GM12864 (cell line): ENCODE measurements at regions not wholly inside any gene's neighbourhood (a gene's known extent, or its start where the extent isn't known, plus 50 kb on each side); places are given as distances from the start of the nearest gene placed in this dataset.

Source experiments
- DNase-seq: peaks from one replicate; pipeline ENCODE4 v3.0.0-alpha.2; 2011; ENCODE audit warnings: low read depth
- H3K4me3 ChIP-seq: 2 replicates; pipeline ENCODE4 v1.5.1; 2011; ENCODE audit warnings: mild to moderate bottlenecking, low read depth, low read length, control low read depth
- TF ChIP-seq, protein P1 (sequence below): IDR thresholded peaks from 2 replicates; pipeline ENCODE4 v1.5.1; 2011; ENCODE audit warnings: low read depth, mild to moderate bottlenecking, moderate library complexity, low read length, control low read depth, inconsistent platforms; ENCODE audit errors: missing control alignments

DNA sequence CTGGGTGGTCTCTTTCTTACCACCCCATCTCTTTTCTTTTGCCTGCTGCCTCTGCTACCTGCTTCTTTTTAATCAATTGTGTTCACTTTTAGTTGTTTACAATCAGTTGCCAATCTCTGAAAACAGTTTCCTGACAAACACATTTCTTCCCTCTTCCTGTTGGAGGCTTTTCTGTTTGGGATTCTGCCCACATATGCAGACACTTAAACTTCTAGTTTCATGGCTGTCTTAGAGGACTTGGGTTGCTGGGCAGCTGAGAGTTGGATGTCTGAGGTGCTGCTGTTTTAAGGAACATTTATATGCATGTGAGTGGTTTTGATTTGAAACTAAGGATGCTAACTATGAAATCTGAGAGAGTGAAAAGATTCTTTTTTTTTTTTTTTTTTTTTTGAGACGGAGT is 112.3 kb upstream of the LIMCH1 start:
- TF ChIP-seq, protein P1, sequence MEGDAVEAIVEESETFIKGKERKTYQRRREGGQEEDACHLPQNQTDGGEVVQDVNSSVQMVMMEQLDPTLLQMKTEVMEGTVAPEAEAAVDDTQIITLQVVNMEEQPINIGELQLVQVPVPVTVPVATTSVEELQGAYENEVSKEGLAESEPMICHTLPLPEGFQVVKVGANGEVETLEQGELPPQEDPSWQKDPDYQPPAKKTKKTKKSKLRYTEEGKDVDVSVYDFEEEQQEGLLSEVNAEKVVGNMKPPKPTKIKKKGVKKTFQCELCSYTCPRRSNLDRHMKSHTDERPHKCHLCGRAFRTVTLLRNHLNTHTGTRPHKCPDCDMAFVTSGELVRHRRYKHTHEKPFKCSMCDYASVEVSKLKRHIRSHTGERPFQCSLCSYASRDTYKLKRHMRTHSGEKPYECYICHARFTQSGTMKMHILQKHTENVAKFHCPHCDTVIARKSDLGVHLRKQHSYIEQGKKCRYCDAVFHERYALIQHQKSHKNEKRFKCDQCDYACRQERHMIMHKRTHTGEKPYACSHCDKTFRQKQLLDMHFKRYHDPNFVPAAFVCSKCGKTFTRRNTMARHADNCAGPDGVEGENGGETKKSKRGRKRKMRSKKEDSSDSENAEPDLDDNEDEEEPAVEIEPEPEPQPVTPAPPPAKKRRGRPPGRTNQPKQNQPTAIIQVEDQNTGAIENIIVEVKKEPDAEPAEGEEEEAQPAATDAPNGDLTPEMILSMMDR = no peak
- no peak for DNase-seq
- no peak overlapping the region for H3K4me3 ChIP-seq

DNA sequence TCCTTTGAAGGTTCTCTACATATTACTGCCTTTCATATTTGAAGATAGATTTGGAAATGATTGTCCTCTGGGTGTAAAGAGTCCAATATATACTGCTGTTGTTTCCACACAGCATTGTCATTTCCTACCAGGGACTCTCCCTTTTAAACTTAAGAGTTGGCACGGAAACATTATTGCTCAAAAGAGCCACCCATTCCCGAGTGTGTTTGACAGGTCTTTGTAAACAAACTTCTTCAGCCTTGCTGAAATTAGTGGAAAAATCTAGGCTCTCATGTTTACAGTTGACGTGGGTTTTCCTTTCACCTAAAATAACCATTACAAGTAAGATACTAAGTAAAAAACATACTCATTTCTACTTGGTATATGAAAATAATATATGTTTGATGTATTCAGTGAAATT is 111.4 kb upstream of the LIMCH1 start:
- TF ChIP-seq, protein P1 = no peak
- no peak for DNase-seq
- no peak overlapping the region for H3K4me3 ChIP-seq

DNA sequence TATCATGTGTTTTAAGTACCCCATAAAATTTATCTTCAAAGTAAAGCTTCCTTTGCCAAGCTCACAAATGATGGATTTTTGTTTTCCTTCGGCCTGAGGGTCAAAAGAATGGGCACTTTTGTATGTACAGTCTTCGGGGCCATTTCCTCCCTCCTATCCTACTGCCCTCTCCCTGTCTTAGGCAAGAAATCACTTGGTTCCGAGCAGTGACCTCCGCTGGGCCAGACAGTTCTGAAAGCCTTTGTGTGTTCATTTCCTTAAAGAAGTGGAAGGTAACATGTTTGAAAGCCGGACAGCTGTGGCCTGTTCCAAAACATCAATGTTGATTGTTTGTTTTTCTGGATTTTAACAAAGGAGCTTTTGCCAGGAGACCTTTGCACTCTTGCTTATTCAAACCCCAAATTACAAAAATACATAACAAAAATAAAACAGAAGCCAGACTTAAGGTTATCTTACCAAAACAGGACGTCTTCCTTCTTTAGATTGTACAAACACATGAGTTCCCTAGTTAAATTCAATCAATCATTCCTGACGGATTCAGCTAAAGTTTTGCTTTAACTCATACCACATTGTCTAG is 110.6 kb upstream of the LIMCH1 start:
- TF ChIP-seq, protein P1 = no peak
- DNase-seq = no peak
- no peak overlapping the region for H3K4me3 ChIP-seq

DNA sequence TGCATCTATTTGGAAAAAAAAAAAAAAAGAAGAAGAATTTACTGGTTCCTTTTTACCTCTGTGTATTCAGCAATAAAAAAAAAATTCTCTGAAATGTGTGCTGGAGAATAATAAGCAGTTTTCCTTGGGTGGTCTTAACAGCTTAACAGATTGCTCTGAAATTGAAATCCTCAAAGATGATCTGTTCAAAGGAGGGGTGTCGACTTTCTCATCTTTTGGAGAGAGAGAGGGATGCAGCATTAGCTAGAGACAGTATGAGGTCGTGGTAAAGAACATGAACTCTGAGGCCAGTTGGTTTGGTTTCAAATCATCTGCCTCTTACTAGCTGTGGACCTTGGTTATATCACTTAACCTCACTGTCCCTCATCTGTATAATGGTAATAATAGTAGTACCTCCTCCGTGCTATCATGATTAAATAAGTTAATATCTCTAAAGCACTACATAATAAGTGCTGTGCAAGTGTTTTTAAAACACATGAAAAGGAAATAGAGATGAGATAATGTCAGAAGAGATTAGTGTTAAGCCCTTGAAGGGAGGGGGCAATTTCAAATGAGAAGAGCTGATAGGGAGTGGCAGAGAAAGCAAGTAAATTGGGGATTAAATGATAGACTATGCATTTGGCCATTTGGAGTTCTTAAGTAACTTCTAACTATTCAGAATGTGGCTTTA is 109.9 kb upstream of the LIMCH1 start:
- no peak overlapping the region for H3K4me3 ChIP-seq
- no peak for DNase-seq
- TF ChIP-seq, protein P1 = no peak

DNA sequence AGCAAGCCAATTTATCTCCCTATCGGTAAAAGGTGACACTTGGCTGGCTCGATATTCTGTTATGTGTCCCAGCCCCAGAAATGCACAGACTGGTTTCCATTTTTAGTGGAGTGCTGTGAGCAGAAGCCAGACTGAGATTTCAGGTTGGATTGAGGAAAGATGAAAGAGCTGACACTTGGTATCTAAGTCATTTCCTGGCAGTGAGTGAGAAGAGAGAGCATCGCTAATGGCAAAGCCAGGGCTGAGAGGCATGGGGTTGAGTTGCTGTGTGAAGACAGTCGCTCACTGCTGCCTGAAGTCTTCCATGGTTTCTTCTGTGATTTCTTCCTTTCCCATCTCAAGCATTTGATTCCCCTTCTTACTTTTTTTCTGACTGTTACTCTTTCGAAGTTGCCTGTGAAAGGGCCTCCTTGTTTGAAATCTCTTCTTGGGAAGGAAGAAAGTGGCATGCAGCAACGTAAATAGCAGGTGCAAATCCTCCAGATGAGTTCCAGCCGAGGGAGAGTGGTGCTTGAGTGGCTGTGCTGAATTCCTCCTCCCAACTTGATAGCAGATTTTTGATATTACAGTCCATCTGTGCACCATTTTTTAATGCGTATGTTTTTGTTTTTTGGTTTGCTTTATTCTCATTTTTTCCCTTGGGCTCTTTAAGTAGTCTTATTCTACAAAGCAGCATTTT is 109.2 kb upstream of the LIMCH1 start:
- TF ChIP-seq, protein P1 = no peak
- no peak overlapping the region for H3K4me3 ChIP-seq
- DNase-seq = no peak

DNA sequence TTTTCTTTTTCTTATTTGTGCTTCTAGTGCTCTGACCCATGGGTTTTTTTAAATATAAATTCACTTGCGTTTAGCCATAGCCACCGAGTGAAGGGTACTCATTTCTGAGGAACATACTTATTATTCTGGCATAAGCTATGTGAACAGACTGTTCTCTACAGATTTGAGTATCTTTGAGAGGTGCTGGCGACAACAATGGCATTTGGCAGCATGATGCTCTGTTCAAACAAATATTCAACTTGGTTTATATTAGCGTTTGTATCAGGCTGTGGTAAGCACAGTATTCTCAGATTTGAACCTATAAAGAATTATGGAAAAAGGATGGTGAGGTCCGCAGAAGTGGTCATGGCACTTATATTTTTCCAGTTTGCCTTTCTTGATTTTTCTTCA is 108.7 kb upstream of the LIMCH1 start:
- no peak overlapping the region for H3K4me3 ChIP-seq
- TF ChIP-seq, protein P1 = no peak
- DNase-seq = no peak

DNA sequence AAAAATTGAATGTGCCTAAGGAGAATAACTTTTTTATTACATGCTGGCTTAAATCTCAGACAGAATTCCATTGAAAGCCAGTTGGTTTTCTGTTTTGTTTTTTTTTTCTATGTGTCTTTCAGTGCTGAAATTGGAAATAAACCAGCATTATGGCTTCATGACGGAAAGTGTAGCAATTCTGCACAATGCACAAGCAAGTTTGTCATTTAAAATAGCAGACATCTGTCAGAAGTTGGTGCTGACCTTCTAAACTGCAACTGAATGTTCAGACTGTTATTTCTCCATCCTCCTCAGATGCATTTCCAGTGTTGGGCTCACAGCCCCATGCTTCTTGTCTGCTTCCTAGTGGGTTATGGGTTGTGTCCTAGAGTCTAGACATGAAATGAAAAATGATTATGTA is 107.2 kb upstream of the LIMCH1 start:
- TF ChIP-seq, protein P1 = no peak
- DNase-seq = no peak
- H3K4me3 ChIP-seq = no peak overlapping the region
